Sigmoid colon (tissue), 6 donors: ENCODE measurements at regions not wholly inside any gene's neighbourhood (a gene's known extent, or its start where the extent isn't known, plus 50 kb on each side); places are given as distances from the start of the nearest gene placed in this dataset.
A peak's percentile ranks its signal among the peaks of the same experiment; 100 is the strongest.
"Not testable (repeated sequence)": the region's sequence is repeated elsewhere in the genome, so short reads cannot be mapped to it uniquely, and the experiment has no call there.

Experiments
- DNase-seq: peaks from one replicate; pipeline ENCODE4 v3.0.0-alpha.2; 2019
- H3K27ac ChIP-seq, 4 donors: fragments of 200-600 bp; sonication (generic); one replicate each; pipeline ENCODE4 v1.5.1; 2016 to 2019; ENCODE audit warnings: mild to moderate bottlenecking in 1 of 4
- H3K27me3 ChIP-seq, 3 donors: fragments of 200-600 bp; sonication (generic); one replicate each; pipeline ENCODE4 v1.5.1; 2019; ENCODE audit warnings: mild to moderate bottlenecking in 1 of 3
- H3K36me3 ChIP-seq, 4 donors: fragments of 200-600 bp; sonication (generic); one replicate each; pipeline ENCODE4 v1.5.1; 2016 to 2019
- H3K4me1 ChIP-seq, 4 donors: fragments of 200-600 bp; sonication (generic); one replicate each; pipeline ENCODE4 v1.5.1; 2017 to 2019
- H3K4me3 ChIP-seq, 4 donors: fragments of 200-600 bp; sonication (generic); one replicate each; pipeline ENCODE4 v1.5.1; 2017 to 2019; ENCODE audit warnings: mild to moderate bottlenecking in 2 of 4, moderate library complexity in 1 of 4
- H3K9me3 ChIP-seq, 4 donors: fragments of 200-600 bp in 3 of 4; sonication (generic) in 3 of 4; one replicate each; pipeline versions ENCODE4 v1.5.1 to v1.6.1; 2013 to 2019
- CTCF ChIP-seq, 4 experiments: fragments of 450-650 bp in 3 of 4; fragments of 200-600 bp in 1 of 4; IDR thresholded peaks; one replicate each; pipeline ENCODE4 v1.5.1; 2016 to 2019; ENCODE audit warnings: antibody characterized with exemption in 4 of 4, mild to moderate bottlenecking in 3 of 4, moderate library complexity in 2 of 4
- EP300 ChIP-seq, 4 donors: sonication (generic); formaldehyde crosslinking; IDR thresholded peaks; one replicate each; pipeline ENCODE4 v1.6.1; 2017; ENCODE audit warnings: antibody characterized with exemption in 4 of 4
- POLR2A ChIP-seq, 2 donors: fragments of 450-650 bp; IDR thresholded peaks; one replicate each; pipeline ENCODE4 v1.6.1; 2016; ENCODE audit warnings: antibody characterized with exemption in 2 of 2, mild to moderate bottlenecking in 2 of 2, moderate library complexity in 2 of 2
- POLR2AphosphoS5 ChIP-seq, 4 donors: sonication (generic); formaldehyde crosslinking; IDR thresholded peaks; one replicate each; pipeline ENCODE4 v1.6.1; 2017; ENCODE audit warnings: antibody characterized with exemption in 4 of 4
- WGBS, 2 donors: extraction: QIAGEN DNeasy Blood & Tissue Kit; methylation state at CpG; one replicate each; pipeline ENCODE4 v1.1.7; 2013; 5-methylcytosine and 5-hydroxymethylcytosine counted together
- intact Hi-C: fragments of 100-400 bp; cut with DNase I; formaldehyde crosslinking; loops from one replicate; pipeline ENCODE4 v1.15.1; 2023
- donor health status: healthy with polysubstance abuse.
- donor health status: healthy.

GRCh38 chr5:60495644-60496520, 204.1 kb downstream of the DEPDC1B start:
- H3K27ac ChIP-seq = peak overlapping the region in 3 of 4 donors; percentile 11 to 75 (median 61)
- no peak overlapping the region for H3K4me3 ChIP-seq
- H3K4me1 ChIP-seq = peaks cover 0 to 58% (median 20%) of the 10 kb centered on the region in 4 donors
- no peak for DNase-seq
- H3K27me3 ChIP-seq = no peaks in the 10 kb centered on the region
- 39 to 71% methylated on average over 7 of the region's 7 CpGs for WGBS, 2 donors
- intact Hi-C loops = no loop called here
- TF ChIP-seq CTCF (IDR thresholded peaks at IDR 0.05) = no peak
- no peak for TF ChIP-seq EP300 (IDR thresholded peaks at IDR 0.05)
- no peak for TF ChIP-seq POLR2AphosphoS5 (IDR thresholded peaks at IDR 0.05)
- TF ChIP-seq POLR2A (IDR thresholded peaks at IDR 0.05) = no peak
- no peaks in the 10 kb centered on the region for H3K36me3 ChIP-seq
- no peaks in the 10 kb centered on the region for H3K9me3 ChIP-seq

GRCh38 chr5:60494635-60495034, 205.3 kb downstream of the DEPDC1B start:
- Histone ChIP-seq H3K36me3 (no peaks in the 10 kb centered on the region), H3K4me3 (no peak overlapping the region), H3K9me3 (no peaks in the 10 kb centered on the region), H3K27ac (peak overlapping the region in 1 of 4 donors; percentile 75), H3K27me3 (no peaks in the 10 kb centered on the region), H3K4me1 (peaks cover 0 to 62% (median 26%) of the 10 kb centered on the region in 4 donors)
- intact Hi-C loops = no loop called here
- no peak for DNase-seq
- TF ChIP-seq POLR2A (IDR thresholded peaks at IDR 0.05) (no peak), CTCF (IDR thresholded peaks at IDR 0.05) (no peak), POLR2AphosphoS5 (IDR thresholded peaks at IDR 0.05) (no peak), EP300 (IDR thresholded peaks at IDR 0.05) (no peak)

GRCh38 chr5:60494144-60494543, 205.8 kb downstream of the DEPDC1B start:
- TF ChIP-seq POLR2AphosphoS5 (IDR thresholded peaks at IDR 0.05) = no peak
- Histone ChIP-seq H3K4me1 (peaks cover 0 to 57% (median 27%) of the 10 kb centered on the region in 4 donors), H3K27ac (peak overlapping the region in 1 of 4 donors; percentile 75), H3K36me3 (no peaks in the 10 kb centered on the region), H3K4me3 (no peak overlapping the region), H3K9me3 (no peaks in the 10 kb centered on the region), H3K27me3 (no peaks in the 10 kb centered on the region)
- DNase-seq = no peak
- intact Hi-C loops = no loop called here
- 81 to 92% methylated on average over 3 of the region's 3 CpGs for WGBS, 2 donors

GRCh38 chr5:60493372-60493771, 206.6 kb downstream of the DEPDC1B start:
- H3K4me3 ChIP-seq = no peak overlapping the region
- DNase-seq = no peak
- no peak for TF ChIP-seq POLR2A (IDR thresholded peaks at IDR 0.05)
- TF ChIP-seq EP300 (IDR thresholded peaks at IDR 0.05) = no peak
- no peak for TF ChIP-seq CTCF (IDR thresholded peaks at IDR 0.05)
- TF ChIP-seq POLR2AphosphoS5 (IDR thresholded peaks at IDR 0.05) = no peak
- H3K27me3 ChIP-seq = no peaks in the 10 kb centered on the region
- H3K9me3 ChIP-seq = no peaks in the 10 kb centered on the region
- peaks cover 0 to 49% (median 27%) of the 10 kb centered on the region in 4 donors for H3K4me1 ChIP-seq
- no peaks in the 10 kb centered on the region for H3K36me3 ChIP-seq
- WGBS, 2 donors = 95 to 96% methylated on average over 2 of the region's 2 CpGs
- peak overlapping the region in 1 of 4 donors; percentile 75 for H3K27ac ChIP-seq
- intact Hi-C loops = no loop called here

- TF ChIP-seq CTCF (IDR thresholded peaks at IDR 0.05) (no peak), POLR2AphosphoS5 (IDR thresholded peaks at IDR 0.05) (no peak)
- 79 to 85% methylated on average over 2 of the region's 2 CpGs for WGBS, 2 donors
- Histone ChIP-seq H3K27ac (peak overlapping the region in 1 of 4 donors; percentile 7), H3K4me1 (peaks cover 0 to 48% (median 26%) of the 10 kb centered on the region in 4 donors), H3K4me3 (no peak overlapping the region), H3K27me3 (no peaks in the 10 kb centered on the region), H3K9me3 (no peaks in the 10 kb centered on the region), H3K36me3 (no peaks in the 10 kb centered on the region)
- no peak for DNase-seq
- intact Hi-C loops = no loop called here
Measured at GRCh38 chr5:60492958-60493357, 207.0 kb downstream of the DEPDC1B start.

GRCh38 chr5:60492358-60492757, 207.6 kb downstream of the DEPDC1B start:
- H3K27ac ChIP-seq = peak overlapping the region in 1 of 4 donors; percentile 7
- H3K4me3 ChIP-seq, intact Hi-C loops, H3K9me3 ChIP-seq, H3K27me3 ChIP-seq, DNase-seq, H3K36me3 ChIP-seq: not testable (repeated sequence)
- H3K4me1 ChIP-seq = peaks cover 0 to 48% (median 21%) of the 10 kb centered on the region in 4 donors
- WGBS, 2 donors = 94 to 98% methylated on average over 2 of the region's 2 CpGs
